ENCODE measurements at regions not wholly inside any gene's neighbourhood (a gene's known extent, or its start where the extent isn't known, plus 50 kb on each side); places are given as distances from the start of the nearest gene placed in this dataset.

DNA sequence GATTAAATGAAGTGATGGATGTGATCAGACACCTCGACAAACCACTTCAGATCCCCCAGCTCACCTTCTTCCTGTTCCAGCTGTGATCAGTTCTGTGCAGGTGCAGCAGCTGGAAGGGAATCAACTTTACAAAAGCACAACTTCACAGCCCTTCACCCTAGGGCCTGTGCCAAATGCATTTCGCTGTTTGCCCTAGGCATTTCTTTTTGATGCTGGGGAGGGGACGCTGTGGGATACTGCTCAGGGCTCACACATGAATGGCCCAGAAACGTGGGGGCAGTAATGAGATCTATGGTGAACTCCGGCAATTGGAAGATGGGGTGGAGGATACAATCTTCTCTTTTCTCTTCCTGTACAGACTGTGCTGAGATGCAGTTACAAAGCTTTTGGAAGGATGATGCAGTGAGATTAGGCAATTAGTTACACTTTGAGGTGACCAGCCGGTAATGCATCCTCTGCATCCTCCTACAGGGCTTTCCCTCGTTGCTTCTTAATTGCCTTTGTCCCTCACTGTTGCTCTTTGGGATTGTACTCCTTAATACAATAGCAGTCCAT lies 215.1 kb upstream of the PITX2 start:
- DNase-seq (ENCODE audit: low spot score), result no peak
- H3K27ac ChIP-seq (ENCODE audit: low read depth in 1 of 2, low read length in 2 of 2), result no peak overlapping the region
- TF ChIP-seq TAF1 (conservative IDR thresholded peaks at IDR 0.05) (no peak), JUND (IDR thresholded peaks at IDR 0.05) (no peak), GABPA (IDR thresholded peaks at IDR 0.05 in 1 of 2, conservative IDR thresholded peaks at IDR 0.05 in 1 of 2) (no peak), RAD21 (IDR thresholded peaks at IDR 0.05) (no peak), HNF4G (IDR thresholded peaks at IDR 0.05) (no peak), YY1 (IDR thresholded peaks at IDR 0.05) (no peak), FOXA1 (IDR thresholded peaks at IDR 0.05) (no peak), RXRA (IDR thresholded peaks at IDR 0.05) (no peak)
- TF ChIP-seq, protein P1, sequence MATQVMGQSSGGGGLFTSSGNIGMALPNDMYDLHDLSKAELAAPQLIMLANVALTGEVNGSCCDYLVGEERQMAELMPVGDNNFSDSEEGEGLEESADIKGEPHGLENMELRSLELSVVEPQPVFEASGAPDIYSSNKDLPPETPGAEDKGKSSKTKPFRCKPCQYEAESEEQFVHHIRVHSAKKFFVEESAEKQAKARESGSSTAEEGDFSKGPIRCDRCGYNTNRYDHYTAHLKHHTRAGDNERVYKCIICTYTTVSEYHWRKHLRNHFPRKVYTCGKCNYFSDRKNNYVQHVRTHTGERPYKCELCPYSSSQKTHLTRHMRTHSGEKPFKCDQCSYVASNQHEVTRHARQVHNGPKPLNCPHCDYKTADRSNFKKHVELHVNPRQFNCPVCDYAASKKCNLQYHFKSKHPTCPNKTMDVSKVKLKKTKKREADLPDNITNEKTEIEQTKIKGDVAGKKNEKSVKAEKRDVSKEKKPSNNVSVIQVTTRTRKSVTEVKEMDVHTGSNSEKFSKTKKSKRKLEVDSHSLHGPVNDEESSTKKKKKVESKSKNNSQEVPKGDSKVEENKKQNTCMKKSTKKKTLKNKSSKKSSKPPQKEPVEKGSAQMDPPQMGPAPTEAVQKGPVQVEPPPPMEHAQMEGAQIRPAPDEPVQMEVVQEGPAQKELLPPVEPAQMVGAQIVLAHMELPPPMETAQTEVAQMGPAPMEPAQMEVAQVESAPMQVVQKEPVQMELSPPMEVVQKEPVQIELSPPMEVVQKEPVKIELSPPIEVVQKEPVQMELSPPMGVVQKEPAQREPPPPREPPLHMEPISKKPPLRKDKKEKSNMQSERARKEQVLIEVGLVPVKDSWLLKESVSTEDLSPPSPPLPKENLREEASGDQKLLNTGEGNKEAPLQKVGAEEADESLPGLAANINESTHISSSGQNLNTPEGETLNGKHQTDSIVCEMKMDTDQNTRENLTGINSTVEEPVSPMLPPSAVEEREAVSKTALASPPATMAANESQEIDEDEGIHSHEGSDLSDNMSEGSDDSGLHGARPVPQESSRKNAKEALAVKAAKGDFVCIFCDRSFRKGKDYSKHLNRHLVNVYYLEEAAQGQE (IDR thresholded peaks at IDR 0.05), result no peak
- TF ChIP-seq, protein P2, sequence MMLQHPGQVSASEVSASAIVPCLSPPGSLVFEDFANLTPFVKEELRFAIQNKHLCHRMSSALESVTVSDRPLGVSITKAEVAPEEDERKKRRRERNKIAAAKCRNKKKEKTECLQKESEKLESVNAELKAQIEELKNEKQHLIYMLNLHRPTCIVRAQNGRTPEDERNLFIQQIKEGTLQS (IDR thresholded peaks at IDR 0.05), result no peak
- TF ChIP-seq, protein P3, sequence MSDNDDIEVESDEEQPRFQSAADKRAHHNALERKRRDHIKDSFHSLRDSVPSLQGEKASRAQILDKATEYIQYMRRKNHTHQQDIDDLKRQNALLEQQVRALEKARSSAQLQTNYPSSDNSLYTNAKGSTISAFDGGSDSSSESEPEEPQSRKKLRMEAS (IDR thresholded peaks at IDR 0.05), result no peak
- no peaks in the 10 kb centered on the region for H3K36me3 ChIP-seq (ENCODE audit: control insufficient read depth in 4 of 4, insufficient read depth in 3 of 4, low read depth in 1 of 4, low read length in 3 of 4)
- H3K9me3 ChIP-seq (ENCODE audit: control insufficient read depth in 4 of 4, low read length in 3 of 4), result no peaks in the 10 kb centered on the region
- WGBS, result 52% methylated on average over 7 of the region's 7 CpGs
- H3K4me1 ChIP-seq (ENCODE audit: control insufficient read depth in 4 of 4, insufficient read depth in 4 of 4, low read length in 3 of 4), result no peaks in the 10 kb centered on the region
- no peaks in the 10 kb centered on the region for H3K27me3 ChIP-seq (ENCODE audit: control insufficient read depth in 4 of 4, insufficient read depth in 4 of 4, low read length in 3 of 4)
- no peak overlapping the region for H3K4me3 ChIP-seq (ENCODE audit: low read depth in 1 of 3, low read length in 3 of 3)
- no peak overlapping the region for H3K9ac ChIP-seq (ENCODE audit: low read depth in 1 of 2, low read length in 2 of 2)

DNA sequence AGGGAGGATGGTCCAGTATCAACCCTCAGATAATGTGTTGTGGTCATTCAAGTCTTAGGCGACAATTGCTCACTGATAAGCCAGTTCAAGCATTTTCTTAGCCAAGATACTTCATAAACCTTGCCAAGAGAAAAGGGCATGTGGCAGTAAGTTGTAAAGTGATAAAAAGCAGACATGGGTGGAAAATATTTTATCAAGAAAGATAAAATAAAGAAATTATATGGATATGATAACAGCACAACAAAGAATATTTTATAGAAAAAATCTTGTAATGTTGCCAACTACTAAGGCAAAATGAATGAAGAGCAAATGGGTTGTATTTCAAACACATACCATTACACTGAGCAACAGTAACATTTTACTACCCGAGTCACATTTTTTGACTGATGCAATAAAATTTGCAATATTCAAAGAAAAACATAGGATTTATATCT lies 217.4 kb upstream of the PITX2 start:
- Histone ChIP-seq H3K36me3 (ENCODE audit: control insufficient read depth in 4 of 4, insufficient read depth in 3 of 4, low read depth in 1 of 4, low read length in 3 of 4) (no peaks in the 10 kb centered on the region), H3K27me3 (ENCODE audit: control insufficient read depth in 4 of 4, insufficient read depth in 4 of 4, low read length in 3 of 4) (no peaks in the 10 kb centered on the region), H3K27ac (ENCODE audit: low read depth in 1 of 2, low read length in 2 of 2) (no peak overlapping the region), H3K4me1 (ENCODE audit: control insufficient read depth in 4 of 4, insufficient read depth in 4 of 4, low read length in 3 of 4) (no peaks in the 10 kb centered on the region), H3K9ac (ENCODE audit: low read depth in 1 of 2, low read length in 2 of 2) (no peak overlapping the region), H3K9me3 (ENCODE audit: control insufficient read depth in 4 of 4, low read length in 3 of 4) (no peaks in the 10 kb centered on the region), H3K4me3 (ENCODE audit: low read depth in 1 of 3, low read length in 3 of 3) (no peak overlapping the region)
- TF ChIP-seq RAD21 (IDR thresholded peaks at IDR 0.05), result no peak
- TF ChIP-seq, protein P3 (IDR thresholded peaks at IDR 0.05), result no peak
- TF ChIP-seq, protein P1 (IDR thresholded peaks at IDR 0.05), result no peak
- TF ChIP-seq HNF4G (IDR thresholded peaks at IDR 0.05), result no peak
- no peak for TF ChIP-seq JUND (IDR thresholded peaks at IDR 0.05)
- no peak for TF ChIP-seq FOXA1 (IDR thresholded peaks at IDR 0.05)
- TF ChIP-seq, protein P4, sequence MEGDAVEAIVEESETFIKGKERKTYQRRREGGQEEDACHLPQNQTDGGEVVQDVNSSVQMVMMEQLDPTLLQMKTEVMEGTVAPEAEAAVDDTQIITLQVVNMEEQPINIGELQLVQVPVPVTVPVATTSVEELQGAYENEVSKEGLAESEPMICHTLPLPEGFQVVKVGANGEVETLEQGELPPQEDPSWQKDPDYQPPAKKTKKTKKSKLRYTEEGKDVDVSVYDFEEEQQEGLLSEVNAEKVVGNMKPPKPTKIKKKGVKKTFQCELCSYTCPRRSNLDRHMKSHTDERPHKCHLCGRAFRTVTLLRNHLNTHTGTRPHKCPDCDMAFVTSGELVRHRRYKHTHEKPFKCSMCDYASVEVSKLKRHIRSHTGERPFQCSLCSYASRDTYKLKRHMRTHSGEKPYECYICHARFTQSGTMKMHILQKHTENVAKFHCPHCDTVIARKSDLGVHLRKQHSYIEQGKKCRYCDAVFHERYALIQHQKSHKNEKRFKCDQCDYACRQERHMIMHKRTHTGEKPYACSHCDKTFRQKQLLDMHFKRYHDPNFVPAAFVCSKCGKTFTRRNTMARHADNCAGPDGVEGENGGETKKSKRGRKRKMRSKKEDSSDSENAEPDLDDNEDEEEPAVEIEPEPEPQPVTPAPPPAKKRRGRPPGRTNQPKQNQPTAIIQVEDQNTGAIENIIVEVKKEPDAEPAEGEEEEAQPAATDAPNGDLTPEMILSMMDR (IDR thresholded peaks at IDR 0.05; ENCODE audit: low read depth, low read length, missing input control), result no peak
- no peak for TF ChIP-seq SP1 (IDR thresholded peaks at IDR 0.05)
- no peak for TF ChIP-seq TAF1 (conservative IDR thresholded peaks at IDR 0.05)
- no peak for TF ChIP-seq GABPA (IDR thresholded peaks at IDR 0.05 in 1 of 2, conservative IDR thresholded peaks at IDR 0.05 in 1 of 2)
- no peak for TF ChIP-seq FOXA2 (IDR thresholded peaks at IDR 0.05)
- TF ChIP-seq HNF4A (conservative IDR thresholded peaks at IDR 0.05), result no peak
- no peak for TF ChIP-seq EGR1 (IDR thresholded peaks at IDR 0.05; ENCODE audit: low read depth in 2 of 2)
- TF ChIP-seq YY1 (IDR thresholded peaks at IDR 0.05), result no peak
- TF ChIP-seq, protein P2 (IDR thresholded peaks at IDR 0.05), result no peak
- TF ChIP-seq NR2F2 (IDR thresholded peaks at IDR 0.05), result no peak
- no peak for TF ChIP-seq RXRA (IDR thresholded peaks at IDR 0.05)
- WGBS, result 67% methylated on average over 2 of the region's 2 CpGs
- no peak for DNase-seq (ENCODE audit: low spot score)

All from liver (tissue), 8 donors.